CD4-positive, alpha-beta T cell treated with Interleukin-4 for 4 hours (primary cell): ENCODE measurements at regions not wholly inside any gene's neighbourhood (a gene's known extent, or its start where the extent isn't known, plus 50 kb on each side); places are given as distances from the start of the nearest gene placed in this dataset.
"Not testable (repeated sequence)": the region's sequence is repeated elsewhere in the genome, so short reads cannot be mapped to it uniquely, and the experiment has no call there.

Experiments
- DNase-seq: peaks from one replicate; pipeline ENCODE4 v3.0.0-alpha.2; 2020

DNA sequence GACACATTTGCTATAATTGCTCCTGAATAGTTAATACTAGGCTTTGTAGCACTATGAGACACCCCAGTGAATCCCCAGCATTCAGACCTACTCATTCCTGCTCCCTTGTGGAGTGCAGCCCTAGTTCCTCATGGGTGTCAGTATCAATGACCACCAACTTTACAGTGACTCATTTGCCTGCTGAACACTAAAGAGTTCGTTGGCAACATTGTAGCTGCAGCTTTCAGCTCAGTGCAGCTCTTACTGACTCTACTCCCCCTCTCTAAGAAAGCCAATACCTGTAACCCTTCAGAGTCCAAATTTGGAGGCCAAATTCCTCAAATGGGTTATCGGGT lies 127.1 kb upstream of the MTPN start:
- DNase-seq, result no peak

DNA sequence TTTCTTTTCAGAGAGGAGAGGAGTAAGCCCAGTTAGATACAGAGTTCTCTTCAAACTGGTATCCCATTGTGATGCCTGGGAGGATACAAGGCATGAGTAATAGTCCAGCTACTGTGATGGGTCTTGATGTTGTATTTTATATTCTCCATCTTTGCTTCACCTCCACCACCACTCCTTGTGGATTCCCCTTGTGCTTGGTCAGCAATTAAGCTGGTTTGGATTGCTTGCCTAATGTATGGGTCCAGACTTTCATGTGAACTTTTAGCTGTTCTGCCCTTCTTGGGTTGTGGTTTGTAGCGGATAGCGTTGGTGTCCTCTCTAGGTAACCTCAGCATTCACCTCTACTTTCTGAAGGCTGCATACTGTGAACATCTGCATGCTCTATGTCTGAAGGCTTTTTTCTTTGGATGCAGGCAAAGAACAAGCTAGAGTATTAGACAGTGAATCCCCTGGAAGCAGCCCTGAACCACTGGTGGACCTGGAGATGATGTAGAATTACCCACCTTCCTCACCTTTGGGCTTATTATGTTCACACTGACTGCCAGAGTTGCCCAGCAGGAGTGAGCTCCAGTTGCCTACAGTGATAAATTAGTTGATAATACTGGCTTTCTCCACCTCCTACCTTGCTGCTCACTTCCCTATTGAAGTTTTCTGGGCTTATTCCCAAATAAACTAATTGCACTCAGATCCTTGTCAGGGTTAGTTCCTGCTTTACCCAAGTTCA lies 126.5 kb upstream of the MTPN start:
- no peak for DNase-seq

DNA sequence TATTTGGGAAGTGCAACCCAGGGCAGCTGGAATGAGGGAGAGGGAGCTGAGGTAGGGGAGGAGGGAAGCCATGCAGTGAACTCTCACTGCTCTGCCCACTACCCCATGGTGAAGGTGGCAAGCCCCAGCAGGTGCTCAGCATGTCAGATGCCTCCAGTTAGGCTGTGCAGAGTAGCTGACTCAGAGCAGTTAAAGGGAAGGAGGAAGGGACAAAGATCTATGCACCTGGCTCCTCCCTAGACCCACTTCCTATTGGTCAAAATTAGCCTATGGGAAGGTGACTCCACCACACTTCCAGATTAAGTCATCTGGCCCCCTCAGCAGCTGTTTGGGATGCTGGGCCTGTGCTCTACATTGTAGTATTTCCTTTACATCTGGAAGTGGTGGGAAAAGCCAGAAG lies 125.7 kb upstream of the MTPN start:
- DNase-seq, result no peak

DNA sequence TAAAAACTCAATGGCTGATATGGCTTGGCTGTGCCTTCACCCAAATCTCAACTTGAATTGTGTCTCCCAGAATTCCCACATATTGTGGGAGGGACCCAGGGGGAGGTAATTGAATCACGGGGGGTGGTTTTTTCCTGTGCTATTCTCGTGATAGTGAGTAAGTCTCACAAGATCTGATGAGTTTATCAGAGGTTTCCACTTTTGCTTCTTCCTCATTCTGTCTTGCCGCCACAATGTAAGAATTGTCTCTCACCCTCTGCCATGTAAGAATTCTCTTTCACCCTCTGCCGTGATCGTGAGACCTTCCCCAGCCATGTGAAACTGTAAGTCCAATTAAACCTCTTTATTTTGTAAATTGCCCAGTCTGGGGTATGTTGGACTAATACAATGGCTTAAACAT lies 115.6 kb upstream of the MTPN start:
- DNase-seq, result not testable (repeated sequence)

DNA sequence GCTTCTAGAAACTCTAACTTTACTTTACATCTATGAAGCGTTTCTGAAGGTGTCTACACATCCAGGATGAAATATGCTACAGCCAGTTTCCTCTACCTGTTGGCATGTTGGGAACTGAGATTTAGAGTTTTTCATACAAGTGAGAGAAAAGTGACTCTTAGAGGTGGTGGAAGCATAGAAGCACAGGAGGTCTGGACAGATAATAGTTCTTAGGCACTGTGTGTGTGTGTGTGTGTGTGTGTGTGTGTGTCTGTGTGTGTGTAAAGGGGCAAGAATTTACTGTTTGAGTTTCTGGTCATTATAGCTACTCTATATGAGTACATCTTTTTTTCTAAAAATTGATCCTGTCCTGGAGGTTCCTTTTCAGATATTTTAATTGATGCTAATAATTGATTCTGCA lies 110.7 kb upstream of the MTPN start:
- no peak for DNase-seq

DNA sequence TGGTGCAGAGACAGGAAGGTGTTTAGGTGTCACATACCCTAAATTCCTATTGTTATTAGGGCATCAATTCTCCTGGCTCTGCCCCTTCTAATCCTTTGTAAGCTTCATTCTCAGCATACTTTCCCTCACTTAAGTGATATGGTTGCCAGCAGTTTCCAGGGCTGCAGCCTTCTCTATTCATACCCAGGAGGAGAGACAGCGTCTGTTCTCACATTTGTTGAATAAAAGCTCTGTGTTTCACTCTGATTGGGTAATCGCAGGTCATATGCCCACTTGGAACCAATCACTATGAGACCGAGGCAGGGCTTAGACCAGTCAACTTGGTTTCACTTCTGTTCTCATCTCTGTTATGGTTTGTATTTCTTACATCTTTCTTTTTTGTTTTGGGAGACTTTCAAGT lies 109.6 kb upstream of the MTPN start:
- DNase-seq, result peak; percentile 43

DNA sequence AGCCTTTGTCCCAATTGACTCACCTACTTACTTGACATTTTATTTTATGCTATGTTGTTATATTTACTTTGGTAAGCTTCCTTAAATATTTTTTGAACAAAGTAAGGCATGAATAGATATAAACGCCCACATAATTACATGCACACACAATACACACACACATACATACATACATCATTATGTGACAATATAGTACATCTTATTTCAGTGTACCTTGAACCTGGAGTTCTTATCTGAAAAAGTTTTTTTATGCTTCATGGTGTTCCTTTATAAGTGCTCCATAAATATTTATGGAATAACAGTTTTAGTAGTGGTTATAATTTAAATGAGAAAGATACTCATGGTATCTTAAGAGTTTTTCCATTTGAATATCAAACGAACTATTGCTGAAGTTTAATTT lies 102.8 kb upstream of the MTPN start:
- no peak for DNase-seq

DNA sequence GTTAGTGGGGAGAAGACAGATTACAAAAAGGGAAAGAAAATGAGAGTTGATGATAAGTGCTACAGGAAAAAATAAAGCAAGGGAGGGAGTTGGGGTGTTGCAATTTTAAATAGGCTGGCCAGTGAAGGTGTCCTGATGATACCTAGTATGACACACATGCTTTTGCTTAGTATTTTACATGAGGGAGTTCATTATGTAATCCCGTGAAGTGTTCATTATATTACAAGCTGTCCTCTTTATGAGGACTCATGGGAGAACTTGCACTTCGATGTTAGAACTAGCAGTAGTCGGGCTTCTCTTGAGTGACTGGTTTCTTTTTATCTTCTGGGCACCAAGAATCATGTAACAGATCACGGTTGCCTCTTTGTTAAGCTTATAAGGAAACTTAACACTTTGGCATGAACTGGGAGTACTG lies 102.3 kb upstream of the MTPN start:
- no peak for DNase-seq

DNA sequence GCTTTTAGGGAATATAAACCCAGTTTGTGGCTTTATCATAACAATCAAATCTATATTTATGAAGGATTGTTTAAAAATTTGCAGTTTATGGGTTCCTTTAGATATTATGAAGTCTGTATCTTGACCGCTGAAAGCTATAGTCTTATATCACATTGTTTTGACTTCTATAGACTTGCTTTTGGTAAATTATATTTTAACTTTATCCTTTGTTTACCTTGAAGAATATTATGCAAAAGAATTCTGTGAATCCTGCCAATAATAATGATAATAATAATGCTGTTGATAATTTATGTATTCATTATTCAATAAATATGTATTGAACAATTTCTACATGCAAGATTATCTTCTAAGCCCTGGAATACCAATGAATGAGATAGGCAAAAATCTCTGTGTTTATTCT lies 101.9 kb upstream of the MTPN start:
- no peak for DNase-seq

DNA sequence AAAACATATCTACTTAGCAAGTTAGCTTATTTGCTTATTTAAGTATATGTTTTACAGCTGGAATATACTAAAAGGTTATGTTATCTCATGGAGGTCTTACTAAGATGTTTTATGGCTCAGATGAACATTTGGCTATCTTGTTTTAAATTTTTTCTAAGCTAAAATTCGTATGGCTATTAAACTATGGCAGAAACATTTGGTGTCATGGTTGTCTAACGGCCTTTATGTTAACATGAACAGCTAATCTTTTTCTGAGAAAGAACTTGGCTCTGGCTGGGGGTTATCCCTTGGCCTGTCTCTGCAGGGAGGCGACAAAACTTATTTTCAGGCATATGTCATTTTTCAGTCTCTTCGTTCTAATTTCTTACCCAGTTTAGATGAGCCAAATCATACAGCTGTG lies 101.5 kb upstream of the MTPN start:
- no peak for DNase-seq

DNA sequence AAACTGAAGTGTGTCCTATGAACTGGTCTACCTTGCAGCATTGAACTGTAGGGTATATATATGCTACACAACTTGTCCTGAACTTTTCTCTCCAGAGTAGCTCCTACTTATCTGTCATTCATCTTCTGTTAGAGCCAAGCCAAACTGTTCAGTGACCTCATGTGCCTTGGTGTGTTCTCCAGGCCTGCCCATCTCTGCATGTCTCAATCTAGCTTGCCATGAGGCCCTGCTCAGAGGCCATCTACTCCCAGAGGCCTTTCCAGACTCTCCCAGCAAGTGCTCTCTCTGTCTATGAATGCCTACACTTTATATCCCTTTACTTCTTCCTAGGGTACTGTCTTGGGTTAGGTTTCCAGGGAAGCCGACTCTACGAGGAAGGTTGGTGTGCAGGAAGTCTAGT lies 99.8 kb upstream of the MTPN start:
- no peak for DNase-seq

DNA sequence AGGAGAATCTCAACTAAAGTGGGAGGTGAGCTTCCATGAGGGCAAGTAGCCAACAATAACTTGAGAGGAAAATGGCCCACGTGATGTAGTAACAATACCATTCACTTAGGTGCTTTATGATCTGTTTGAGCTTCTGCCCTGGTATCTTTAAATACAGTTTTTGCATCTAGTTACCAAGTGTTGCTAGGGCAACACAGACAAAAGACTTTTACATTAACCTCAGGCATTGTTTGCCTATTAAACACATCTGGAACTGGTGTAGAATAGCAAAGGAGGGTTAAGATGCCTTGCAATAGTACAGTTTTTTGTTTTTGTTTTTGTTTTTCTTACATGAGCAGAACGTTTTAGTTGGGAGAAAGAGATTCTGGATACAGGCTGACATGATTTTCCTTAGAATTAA lies 97.7 kb upstream of the MTPN start:
- no peak for DNase-seq

DNA sequence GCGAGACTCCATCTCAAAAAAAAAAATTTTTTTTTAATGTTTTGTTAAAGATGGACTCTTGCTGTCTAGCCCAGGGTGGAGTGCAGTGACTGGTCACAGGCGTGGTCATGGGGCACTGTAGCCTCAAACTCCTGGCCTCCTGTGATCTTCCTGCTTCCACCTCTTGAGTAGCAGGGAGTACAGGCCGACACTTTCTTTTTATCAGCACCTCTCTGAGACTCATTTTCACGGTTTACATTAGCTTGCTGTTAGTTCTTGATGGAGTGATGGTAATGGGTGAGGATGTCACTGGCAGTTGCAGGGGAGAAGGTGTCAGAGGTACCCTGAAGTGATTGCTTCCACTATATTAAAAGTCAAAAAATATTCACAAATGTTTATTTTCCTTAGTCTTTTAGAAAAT lies 95.3 kb upstream of the MTPN start:
- DNase-seq, result no peak

DNA sequence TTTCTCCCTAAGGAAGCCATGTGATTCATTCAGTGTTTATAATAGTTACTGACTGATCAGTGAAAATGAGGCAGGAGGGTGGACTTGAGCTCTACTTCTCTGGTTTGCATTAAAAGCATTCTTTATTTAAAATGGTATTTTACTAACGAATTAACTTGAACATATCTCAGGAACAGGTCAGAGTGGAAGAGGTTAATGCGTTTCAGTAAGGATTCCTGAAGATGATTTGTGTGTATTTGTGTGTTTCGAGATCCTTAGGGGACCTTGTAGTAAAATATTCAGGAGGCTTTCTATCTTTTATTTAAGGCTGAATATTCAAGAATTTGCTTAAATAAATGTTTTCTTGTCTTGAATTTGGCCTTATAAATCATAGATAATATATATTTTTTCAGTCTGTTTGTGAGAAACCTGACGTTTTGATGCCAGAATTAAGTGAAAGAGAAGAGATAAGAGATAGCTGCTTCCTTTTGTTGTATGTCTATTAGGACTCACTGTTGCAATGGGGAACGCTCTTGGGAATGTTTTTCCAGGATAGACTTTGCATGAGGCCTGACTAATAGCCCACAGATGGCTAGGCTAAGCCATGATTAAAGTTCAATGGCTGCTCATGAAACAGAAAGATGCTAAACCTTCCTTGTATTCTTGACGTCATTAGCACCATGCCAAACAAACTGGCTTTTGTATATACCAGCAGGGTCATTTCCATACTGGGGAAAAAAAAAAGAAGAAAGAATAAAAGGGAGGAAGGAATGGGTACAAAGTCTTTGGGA lies 93.8 kb upstream of the MTPN start:
- DNase-seq, result no peak

DNA sequence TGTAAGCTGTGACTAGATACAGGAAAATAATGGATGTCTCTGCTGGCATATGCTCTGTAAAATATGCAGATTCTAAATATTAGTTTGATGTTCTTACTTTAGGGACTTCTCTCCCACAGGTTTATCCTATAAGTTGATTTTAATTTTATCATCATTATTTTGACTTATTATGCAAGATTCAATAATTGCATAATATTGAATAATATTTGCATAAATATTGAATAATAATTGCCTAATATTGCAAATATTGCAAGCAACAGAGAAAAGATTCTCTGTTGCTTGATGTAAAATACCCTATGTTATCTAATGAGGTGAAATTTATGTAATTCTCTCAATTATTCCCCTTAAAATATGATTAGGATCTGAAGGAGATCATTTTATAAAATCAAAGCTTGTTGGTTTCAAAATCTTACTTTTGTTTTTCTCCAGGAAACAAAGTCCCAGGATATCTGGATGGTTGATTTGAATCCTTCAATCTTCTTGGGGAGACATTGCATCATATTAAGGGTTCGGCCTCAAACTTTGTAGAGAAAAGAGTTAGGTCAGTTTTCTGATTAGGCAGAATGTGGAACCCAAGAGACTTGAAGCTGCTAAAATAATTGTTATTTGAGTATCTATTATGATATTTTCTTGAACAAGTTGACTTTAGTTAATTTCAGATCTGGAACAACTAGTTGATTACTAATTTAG lies 92.8 kb upstream of the MTPN start:
- no peak for DNase-seq

DNA sequence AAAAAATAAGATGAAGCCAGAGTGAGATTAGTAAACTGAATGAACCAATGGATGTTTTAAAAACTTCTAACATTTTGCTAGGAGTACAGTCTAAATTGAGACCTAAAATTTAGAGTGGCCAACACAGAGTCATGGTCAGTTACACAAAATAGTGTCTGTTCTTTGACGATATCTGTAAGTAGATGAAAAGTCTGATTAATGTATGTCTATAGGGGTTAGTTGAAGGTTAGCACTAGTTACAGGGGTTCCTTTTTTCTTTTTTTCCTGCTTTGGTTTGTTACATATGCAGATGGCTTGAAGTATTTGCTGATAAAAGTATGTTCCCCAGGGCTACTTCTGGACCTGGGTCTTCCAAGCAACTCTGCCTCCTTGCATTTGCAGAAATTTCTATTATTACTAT lies 90.1 kb upstream of the MTPN start:
- DNase-seq, result no peak

DNA sequence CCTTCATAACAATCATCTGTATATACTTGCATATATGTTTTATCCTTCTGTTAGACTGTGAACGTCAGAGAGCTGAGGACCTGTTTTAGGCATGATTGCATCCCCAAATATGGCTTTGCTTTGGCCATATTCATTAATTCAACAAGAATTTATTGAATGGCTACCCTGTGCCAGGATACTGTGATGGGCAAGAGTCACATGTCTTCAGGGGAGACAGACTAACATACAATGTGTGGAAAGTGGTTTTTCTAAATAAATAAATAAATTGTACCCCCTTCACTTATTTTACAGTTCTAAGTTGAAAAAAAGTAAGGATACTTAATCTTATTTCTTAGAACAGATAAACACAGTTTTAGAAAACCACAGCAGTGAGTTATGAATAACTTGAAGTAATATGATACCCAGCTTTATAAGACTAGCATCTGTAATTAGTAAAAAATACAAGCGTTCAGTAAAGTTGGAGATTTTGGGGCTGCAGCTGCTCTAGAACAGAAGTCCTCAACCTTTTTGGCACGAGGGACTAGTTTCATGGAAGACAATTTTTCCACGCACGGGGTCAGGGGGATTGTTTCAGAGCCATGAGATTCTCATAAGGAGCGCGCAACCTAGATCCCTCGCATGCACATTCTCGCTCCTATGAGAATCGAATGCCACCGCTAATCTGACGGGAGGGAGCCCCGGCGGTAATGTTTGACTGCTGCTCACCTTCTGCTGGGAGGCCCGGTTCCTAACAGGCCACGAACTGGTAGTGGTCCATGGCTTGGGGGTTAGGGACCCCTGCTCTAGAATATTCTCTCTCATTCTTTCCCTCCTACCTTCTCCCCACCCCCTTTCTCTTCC lies 89.4 kb upstream of the MTPN start:
- no peak for DNase-seq

DNA sequence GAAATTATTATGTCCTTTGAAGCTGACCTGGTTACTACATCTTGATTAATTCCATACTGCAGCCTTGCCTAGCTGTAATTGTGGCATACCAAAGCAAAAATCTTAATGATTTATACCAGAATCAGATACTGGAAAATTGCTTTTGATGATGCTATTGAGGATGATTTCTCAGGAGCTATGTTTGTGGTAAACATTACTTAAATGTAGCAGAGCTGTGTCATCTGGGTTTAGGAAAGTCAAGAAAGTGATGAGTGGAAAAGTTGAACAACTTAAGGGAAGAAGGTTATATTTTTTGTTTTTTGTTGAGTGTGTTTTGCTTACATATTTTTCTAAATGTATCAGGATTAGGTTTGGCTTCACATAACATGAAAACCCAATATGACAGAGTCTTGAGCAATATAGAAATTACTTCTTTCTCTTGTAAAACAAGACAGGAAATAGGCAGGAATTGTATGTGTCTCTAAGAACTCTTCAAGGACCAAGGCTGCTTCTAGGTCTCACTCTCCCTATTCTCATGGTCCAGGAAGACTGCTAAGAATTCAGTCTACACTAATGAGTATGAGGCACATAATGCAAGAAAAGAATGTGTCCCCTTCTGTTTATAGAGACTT lies 87.6 kb upstream of the MTPN start:
- no peak for DNase-seq

DNA sequence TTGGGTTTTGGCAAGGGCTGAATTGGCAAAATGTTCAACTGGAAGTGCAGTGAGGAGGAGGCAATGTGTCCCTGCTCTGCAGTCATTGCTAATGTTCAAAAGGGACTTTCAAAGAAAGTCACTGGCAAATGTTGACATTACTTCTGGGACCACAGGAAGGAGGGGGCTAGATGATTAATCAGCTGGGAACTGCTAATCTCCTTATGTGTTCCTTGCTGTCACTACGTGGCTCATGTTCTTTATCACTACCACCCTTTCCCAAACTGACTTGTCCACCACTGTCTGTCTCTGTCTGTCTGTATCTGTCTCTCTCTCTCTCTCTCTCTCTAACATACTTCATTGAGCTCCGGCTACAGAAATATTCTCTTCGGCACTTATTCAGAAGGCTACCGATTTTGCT lies 86.9 kb upstream of the MTPN start:
- DNase-seq, result no peak

DNA sequence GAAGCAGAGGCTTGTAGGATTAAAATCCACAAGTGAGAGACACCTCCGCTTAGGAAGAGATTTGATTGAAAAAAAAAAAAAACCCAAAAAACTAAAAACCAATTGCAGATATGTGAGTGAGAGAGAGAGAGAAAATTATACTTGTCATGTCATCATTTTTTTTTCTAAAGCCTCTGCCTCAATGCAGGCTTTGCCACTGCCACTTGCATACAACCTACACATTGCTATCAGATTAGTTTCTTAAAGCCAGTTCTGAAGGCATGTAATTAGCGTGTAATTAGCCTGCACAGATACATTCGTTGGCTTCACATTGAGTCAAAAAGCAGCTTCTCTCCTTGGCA lies 86.1 kb upstream of the MTPN start:
- DNase-seq, result no peak

DNA sequence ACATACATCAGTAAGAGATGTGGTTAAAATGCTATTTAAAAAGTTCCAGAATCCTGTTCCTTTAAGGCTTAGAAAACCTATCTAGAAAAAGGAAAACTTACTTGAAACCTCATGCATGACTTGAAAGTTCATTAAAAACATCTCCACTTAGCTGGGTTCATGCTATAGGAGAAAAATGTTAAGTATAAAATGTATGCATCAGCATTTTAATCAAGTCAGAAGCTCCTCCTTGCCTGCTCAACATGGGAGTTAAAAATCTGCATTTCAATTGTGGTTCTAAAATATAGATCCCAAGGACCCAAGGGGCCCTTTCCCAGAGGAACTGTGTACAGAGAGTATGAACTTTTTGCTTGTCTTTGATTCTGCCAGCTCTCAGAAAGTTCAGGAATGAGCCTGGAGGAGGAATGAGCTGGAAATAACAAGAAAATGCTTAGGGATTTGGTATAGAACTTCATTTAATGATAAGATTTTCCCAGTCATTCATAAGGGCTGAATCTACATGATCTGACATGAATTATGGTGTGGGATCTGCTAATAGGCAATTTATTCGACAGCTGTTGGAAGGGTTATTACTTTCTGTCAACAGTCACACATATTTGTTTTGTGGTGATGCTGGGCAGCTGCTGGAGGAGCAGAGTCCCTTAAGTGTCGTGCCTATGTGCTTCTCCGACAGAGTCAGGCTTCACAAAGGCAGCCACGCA lies 85.6 kb upstream of the MTPN start:
- DNase-seq, result no peak

DNA sequence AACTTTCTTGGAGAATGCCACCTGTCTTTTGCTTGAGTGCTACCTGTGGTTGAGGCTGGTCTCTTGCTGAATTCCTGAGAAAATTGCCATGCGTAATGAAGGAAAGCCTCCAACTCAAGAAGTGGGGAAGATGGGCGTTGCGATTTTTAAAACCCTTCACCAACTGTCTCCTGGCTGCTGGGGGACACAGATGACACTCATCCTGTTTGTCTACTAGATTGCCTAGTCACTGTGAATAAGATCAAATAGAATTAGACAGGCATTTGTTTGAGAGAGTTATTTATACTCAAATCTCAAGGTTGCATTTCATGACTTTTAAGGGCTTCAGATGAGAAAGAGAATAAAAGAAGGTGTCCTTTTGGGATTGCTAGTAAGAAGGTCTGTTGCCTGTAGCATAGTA lies 84.3 kb upstream of the MTPN start:
- DNase-seq, result no peak

DNA sequence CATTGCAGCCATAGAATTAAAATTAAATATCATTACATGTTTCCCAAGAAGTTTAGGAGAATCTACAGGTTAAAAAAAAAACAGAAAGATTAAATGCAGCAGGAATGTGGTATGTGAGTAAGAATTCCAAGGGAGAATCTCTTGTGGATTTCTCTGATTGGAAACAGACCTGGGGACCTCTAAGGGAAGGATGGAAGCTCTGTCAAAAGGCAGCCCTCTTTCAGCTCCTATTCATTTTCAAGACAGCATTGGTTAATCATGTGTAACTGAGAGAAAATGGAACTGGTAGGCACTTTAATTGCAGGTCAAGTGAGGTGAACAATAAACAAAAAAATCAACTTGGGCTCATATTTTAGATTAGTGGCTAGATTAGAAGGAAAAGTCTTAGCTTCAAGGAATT lies 81.4 kb upstream of the MTPN start:
- no peak for DNase-seq
